Thymus (tissue), 11 donors: ENCODE measurements at regions not wholly inside any gene's neighbourhood (a gene's known extent, or its start where the extent isn't known, plus 50 kb on each side); places are given as distances from the start of the nearest gene placed in this dataset.
A peak's percentile ranks its signal among the peaks of the same experiment; 100 is the strongest.

ENCODE experiments used
- DNase-seq, 9 donors: peaks; one replicate each; pipeline ENCODE4 v3.0.0-alpha.2; 2013; ENCODE audit warnings: low spot score in 9 of 9, low read depth in 6 of 9, missing footprints in 1 of 9
- H3K27ac ChIP-seq, 2 donors: one replicate each; pipeline ENCODE4 v1.5.1; 2013; ENCODE audit warnings: control low read depth in 1 of 2, low read depth in 1 of 2, low read length in 1 of 2, mild to moderate bottlenecking in 1 of 2, moderate library complexity in 1 of 2
- H3K27me3 ChIP-seq, 2 donors: one replicate each; pipeline ENCODE4 v1.5.1; 2013; ENCODE audit warnings: low read length in 1 of 2; ENCODE audit not compliant: control insufficient read depth in 2 of 2, insufficient read depth in 1 of 2
- H3K36me3 ChIP-seq, 2 donors: one replicate each; pipeline ENCODE4 v1.5.1; 2013; ENCODE audit warnings: low read length in 1 of 2, mild to moderate bottlenecking in 1 of 2, moderate library complexity in 1 of 2; ENCODE audit not compliant: control insufficient read depth in 2 of 2, insufficient read depth in 2 of 2
- H3K4me1 ChIP-seq, 2 donors: one replicate each; pipeline ENCODE4 v1.5.1; 2013; ENCODE audit warnings: low read length in 2 of 2; ENCODE audit not compliant: control insufficient read depth in 2 of 2, insufficient read depth in 2 of 2
- H3K4me3 ChIP-seq, 2 donors: one replicate each; pipeline ENCODE4 v1.5.1; 2013; ENCODE audit warnings: low read length in 2 of 2, control low read depth in 1 of 2, mild to moderate bottlenecking in 1 of 2
- H3K9me3 ChIP-seq, 2 donors: one replicate each; pipeline ENCODE4 v1.5.1; 2013; ENCODE audit warnings: low read length in 1 of 2, mild to moderate bottlenecking in 1 of 2; ENCODE audit not compliant: control insufficient read depth in 2 of 2, insufficient read depth in 1 of 2
- WGBS: extraction: QIAGEN DNeasy Blood & Tissue Kit; methylation state at CpG from one replicate; pipeline ENCODE4 v1.1.7; 2013; 5-methylcytosine and 5-hydroxymethylcytosine counted together
- donor health status: healthy.

- Histone ChIP-seq H3K27me3 (no peaks in the 10 kb centered on the region), H3K9me3 (peaks cover 0 to 3% of the 10 kb centered on the region in 2 donors), H3K27ac (no peak overlapping the region), H3K4me3 (no peak overlapping the region), H3K36me3 (no peaks in the 10 kb centered on the region), H3K4me1 (no peaks in the 10 kb centered on the region)
- DNase-seq, result no peak
- 90% methylated on average over 8 of the region's 8 CpGs for WGBS
These were observed 61.9 kb upstream of the FOXC1 start for GRCh38 chr6:1547785-1548184.

- Histone ChIP-seq H3K36me3 (no peaks in the 10 kb centered on the region), H3K4me3 (no peak overlapping the region), H3K27ac (no peak overlapping the region), H3K9me3 (no peaks in the 10 kb centered on the region), H3K4me1 (peaks cover 0 to 5% of the 10 kb centered on the region in 2 donors), H3K27me3 (peaks cover 3 to 10% of the 10 kb centered on the region in 2 donors)
- 100% methylated on average over 2 of the region's 2 CpGs for WGBS
- no peak for DNase-seq
These were observed 58.5 kb upstream of the FOXC1 start for GRCh38 chr6:1551249-1551648.

DNA sequence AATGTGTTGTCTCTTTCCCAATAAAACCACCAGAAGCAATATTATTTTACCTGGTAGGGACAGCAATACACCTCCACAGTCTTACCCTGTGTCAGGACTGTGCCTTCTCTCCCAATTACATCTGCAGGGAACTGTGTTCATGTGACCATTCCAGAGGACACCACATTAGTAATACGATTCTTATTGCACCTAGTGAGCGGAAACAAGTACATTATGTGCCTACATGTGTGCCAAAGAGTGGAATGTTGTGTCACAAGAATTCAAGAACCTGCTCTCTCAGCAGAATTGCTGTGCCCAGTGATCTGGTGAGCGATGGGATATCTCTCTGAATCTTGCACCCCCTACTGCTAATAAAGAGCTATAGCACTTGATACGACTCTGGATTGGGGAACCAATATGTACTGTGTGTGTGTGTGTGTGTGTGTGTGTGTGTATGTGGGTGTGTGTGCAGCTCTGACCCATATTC lies 57.4 kb upstream of the FOXC1 start:
- Histone ChIP-seq H3K36me3 (no peaks in the 10 kb centered on the region), H3K27me3 (peaks cover 3 to 10% of the 10 kb centered on the region in 2 donors), H3K4me3 (no peak overlapping the region), H3K9me3 (no peaks in the 10 kb centered on the region), H3K27ac (no peak overlapping the region), H3K4me1 (peaks cover 0 to 5% of the 10 kb centered on the region in 2 donors)
- DNase-seq, result no peak
- WGBS, result 85% methylated on average over 4 of the region's 4 CpGs

- Histone ChIP-seq H3K27me3 (peaks cover 3 to 10% of the 10 kb centered on the region in 2 donors), H3K4me1 (peaks cover 0 to 5% of the 10 kb centered on the region in 2 donors), H3K36me3 (no peaks in the 10 kb centered on the region), H3K27ac (no peak overlapping the region), H3K9me3 (no peaks in the 10 kb centered on the region), H3K4me3 (no peak overlapping the region)
- no peak for DNase-seq
- WGBS, result 95% methylated on average over 9 of the region's 9 CpGs
These were observed 56.1 kb upstream of the FOXC1 start for GRCh38 chr6:1553562-1554083.

DNA sequence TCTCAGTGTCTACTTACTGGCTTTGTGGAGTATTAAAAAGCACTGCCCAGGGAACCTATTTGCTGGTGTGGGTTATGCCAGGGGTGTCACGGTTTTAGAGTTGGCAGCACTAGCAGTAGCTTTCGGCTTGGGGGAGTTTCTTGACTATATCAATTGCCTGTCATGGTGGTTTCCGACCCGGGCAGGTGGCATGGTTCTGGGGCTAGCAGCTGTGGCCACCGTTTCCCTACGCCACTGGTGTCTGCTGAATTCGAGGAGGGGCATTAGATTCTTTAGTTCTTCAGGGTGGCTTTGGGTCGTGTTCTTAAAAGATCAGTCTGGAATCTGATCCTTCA lies 55.6 kb upstream of the FOXC1 start:
- H3K4me3 ChIP-seq, result no peak overlapping the region
- H3K27me3 ChIP-seq, result peaks cover 3 to 10% of the 10 kb centered on the region in 2 donors
- WGBS, result 80% methylated on average over 8 of the region's 8 CpGs
- H3K4me1 ChIP-seq, result peaks cover 0 to 5% of the 10 kb centered on the region in 2 donors
- no peaks in the 10 kb centered on the region for H3K9me3 ChIP-seq
- no peaks in the 10 kb centered on the region for H3K36me3 ChIP-seq
- DNase-seq, result no peak
- H3K27ac ChIP-seq, result no peak overlapping the region

DNA sequence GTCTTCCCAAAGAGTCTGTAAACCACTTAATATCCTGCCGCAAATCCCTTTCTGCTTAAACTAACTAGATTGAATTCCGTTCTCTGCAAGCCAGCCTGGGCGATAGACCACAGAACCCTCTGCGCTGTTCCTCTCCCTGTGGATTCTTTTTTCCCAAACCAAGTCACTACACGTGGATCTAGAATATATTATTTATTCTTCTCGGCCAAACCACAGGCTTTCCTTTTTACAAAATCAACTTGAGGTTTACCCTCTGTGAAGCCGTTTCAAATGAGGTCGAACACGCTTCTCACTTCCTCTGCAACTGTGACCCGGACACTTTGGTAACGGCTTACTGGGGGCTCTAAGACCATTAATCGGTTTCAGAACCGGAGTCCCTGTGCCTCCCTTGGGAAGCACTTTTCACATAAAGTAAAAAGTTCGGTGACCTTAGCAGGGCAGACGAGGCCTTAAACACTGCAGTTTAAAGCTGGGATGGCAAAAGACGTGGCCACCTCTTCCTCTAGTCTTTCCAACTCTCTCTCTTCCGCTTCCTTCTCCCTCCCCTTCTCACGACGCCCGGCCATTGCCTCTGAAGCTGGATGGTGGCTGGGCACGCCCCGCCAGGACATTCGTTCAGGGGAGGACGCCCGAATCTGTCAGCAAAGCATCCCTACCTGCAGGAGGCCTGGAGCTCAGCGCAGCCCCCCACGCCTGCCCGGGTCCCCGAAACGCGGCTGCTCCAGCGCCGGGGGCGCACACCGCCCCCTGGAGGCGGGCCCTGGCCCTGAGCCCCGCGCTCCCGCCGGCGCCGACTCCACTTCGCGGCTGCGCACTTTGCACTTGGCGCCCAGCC lies 55.0 kb upstream of the FOXC1 start:
- DNase-seq, result peak in 8 of 9 donors; percentile 17 to 65 (median 42)
- Histone ChIP-seq H3K9me3 (no peaks in the 10 kb centered on the region), H3K36me3 (no peaks in the 10 kb centered on the region), H3K27ac (peak overlapping the region in 1 of 2 donors; percentile 49), H3K4me3 (peak overlapping the region; percentile 41 to 45), H3K4me1 (peaks cover 0 to 5% of the 10 kb centered on the region in 2 donors), H3K27me3 (peaks cover 3 to 10% of the 10 kb centered on the region in 2 donors)
- 21% methylated on average over 46 of the region's 46 CpGs for WGBS

DNA sequence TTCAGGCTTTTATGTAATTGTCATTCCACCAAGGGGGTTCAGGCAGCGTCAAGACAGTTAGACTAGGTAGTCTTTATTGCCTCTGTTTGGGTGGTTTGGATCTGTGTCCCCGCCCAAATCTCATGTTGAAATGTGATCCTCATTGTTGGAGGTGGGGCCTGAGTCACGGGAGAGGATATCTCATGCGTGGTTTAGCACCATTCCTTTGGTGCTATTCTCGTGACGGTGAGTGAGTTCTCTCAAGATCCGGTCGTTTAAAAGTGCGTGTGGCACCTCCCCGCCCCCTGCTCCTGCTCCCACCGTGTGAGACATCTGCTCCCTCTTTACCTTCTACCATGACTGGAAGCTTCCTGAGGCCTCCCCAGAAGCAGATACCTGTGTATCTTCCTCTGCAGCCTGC lies 51.3 kb upstream of the FOXC1 start:
- peaks cover 0 to 5% of the 10 kb centered on the region in 2 donors for H3K4me1 ChIP-seq
- no peaks in the 10 kb centered on the region for H3K36me3 ChIP-seq
- peaks cover 3 to 11% of the 10 kb centered on the region in 2 donors for H3K27me3 ChIP-seq
- H3K27ac ChIP-seq, result no peak overlapping the region
- H3K9me3 ChIP-seq, result no peaks in the 10 kb centered on the region
- 92% methylated on average over 11 of the region's 11 CpGs for WGBS
- DNase-seq, result no peak
- no peak overlapping the region for H3K4me3 ChIP-seq
